ENCODE measurements at regions not wholly inside any gene's neighbourhood (a gene's known extent, or its start where the extent isn't known, plus 50 kb on each side); places are given as distances from the start of the nearest gene placed in this dataset.

DNA sequence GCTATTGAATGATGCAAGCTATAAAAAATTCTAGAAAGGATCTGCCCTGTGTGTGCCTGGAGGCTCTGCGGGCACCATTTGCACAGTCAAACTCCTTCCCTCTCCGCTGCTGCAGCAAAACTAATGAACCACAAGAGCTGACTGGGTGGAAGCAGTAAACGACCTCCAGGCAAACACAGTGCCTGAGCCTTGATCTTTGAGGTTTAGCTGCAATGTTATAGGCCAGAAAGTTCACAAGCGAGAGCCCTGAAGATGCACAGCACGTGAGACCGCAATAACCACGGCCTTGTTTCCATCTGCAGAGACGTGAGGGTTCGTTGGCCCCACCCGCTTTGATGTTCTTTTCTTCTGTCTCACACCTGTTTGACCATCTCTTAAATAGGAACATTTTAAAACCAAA is 69.2 kb upstream of the S1PR3 start:
- TF ChIP-seq POU2F2 (IDR thresholded peaks at IDR 0.05; ENCODE audit: low read depth, low read length), result no peak
- no peak for TF ChIP-seq TAF1 (IDR thresholded peaks at IDR 0.05; ENCODE audit: low read depth, low read length)
- no peak for TF ChIP-seq SPI1 (IDR thresholded peaks at IDR 0.05; ENCODE audit: low read depth, low read length)
- no peak for DNase-seq (ENCODE audit: insufficient read length, low spot score)
- no peak for FAIRE-seq

DNA sequence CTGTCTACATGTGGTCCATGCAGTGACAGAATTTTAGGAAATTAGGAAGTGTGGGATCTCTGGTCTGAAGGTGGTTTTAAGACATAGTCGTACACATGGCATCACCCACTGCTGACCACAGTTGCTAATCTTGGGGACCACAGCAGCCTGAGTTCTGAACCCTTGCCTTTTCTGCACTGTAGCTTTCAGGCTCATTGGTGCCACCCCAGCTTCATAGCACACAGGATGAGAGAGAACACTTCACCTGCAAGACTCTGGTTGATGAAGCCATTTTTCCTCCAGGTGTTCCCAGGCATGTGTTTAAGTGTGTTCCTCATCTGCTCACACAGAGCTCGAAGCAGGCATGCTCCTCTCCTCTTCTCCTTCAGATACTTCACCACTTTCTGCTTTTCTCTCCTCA is 68.2 kb upstream of the S1PR3 start:
- TF ChIP-seq POLR2A (IDR thresholded peaks at IDR 0.05; ENCODE audit: low read depth, low read length) (no peak), POLR2AphosphoS5 (IDR thresholded peaks at IDR 0.05; ENCODE audit: low read depth, low read length) (no peak), SPI1 (IDR thresholded peaks at IDR 0.05; ENCODE audit: low read depth, low read length) (no peak), POU2F2 (IDR thresholded peaks at IDR 0.05; ENCODE audit: low read depth, low read length) (no peak), PAX5 (IDR thresholded peaks at IDR 0.05; ENCODE audit: insufficient read depth, low read length, severe bottlenecking) (no peak), TAF1 (IDR thresholded peaks at IDR 0.05; ENCODE audit: low read depth, low read length) (no peak)
- FAIRE-seq (no peak), DNase-seq (ENCODE audit: insufficient read length, low spot score) (no peak)

DNA sequence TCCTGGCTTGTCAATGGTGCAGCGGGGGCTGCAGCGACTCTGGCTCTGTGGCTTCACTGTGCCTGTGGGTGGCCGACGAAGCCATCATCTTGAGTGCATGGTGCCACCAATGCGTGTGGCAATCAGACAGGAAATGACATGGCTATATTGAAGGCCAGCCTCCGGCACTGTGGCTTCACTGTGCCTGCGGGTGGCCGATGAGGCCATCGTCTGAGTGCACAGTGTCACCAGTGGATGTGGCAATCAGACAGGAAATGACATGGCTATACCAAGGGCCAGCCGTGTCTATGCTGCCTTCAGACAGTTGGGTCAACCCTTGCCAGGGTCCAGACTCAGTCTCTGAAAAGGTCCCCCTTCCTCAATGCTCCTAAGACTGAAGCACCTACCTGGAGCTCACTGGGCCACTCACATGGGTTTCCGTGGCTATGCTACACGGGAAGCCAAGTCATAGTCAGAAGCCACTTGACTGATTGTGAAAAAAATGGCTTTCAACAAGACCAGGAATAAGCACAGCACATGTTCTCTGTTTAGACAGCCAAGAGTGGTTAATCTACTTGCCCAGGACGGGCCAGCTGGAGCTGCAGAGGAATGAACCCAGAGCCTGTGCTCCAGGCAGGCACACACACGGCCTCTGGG is 67.5 kb upstream of the S1PR3 start:
- TF ChIP-seq TAF1 (IDR thresholded peaks at IDR 0.05; ENCODE audit: low read depth, low read length) (no peak), SPI1 (IDR thresholded peaks at IDR 0.05; ENCODE audit: low read depth, low read length) (no peak), POU2F2 (IDR thresholded peaks at IDR 0.05; ENCODE audit: low read depth, low read length) (no peak), PAX5 (IDR thresholded peaks at IDR 0.05; ENCODE audit: insufficient read depth, low read length, severe bottlenecking) (no peak), POLR2A (IDR thresholded peaks at IDR 0.05; ENCODE audit: low read depth, low read length) (no peak), POLR2AphosphoS5 (IDR thresholded peaks at IDR 0.05; ENCODE audit: low read depth, low read length) (no peak)
- no peak for FAIRE-seq
- no peak for DNase-seq (ENCODE audit: insufficient read length, low spot score)

DNA sequence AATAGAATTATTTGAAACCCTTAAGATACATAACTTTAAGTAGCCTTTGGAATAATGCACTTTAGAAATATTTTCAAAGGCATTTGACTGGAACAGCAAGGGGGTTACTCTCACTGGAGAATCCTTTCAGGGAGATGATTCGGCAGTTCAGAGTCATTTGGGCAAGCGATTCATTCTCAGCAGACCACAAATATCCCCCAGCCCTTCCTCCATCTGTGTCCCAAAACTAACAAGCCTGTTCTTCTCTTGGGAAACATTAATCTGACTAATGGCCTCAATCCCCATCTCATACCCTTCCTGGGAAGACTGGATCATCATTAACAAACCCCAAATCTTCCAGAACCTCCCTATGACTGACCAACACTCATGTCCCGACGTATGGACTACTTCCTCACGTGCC is 65.8 kb upstream of the S1PR3 start:
- TF ChIP-seq SPI1 (IDR thresholded peaks at IDR 0.05; ENCODE audit: low read depth, low read length) (no peak), PAX5 (IDR thresholded peaks at IDR 0.05; ENCODE audit: insufficient read depth, low read length, severe bottlenecking) (no peak), POU2F2 (IDR thresholded peaks at IDR 0.05; ENCODE audit: low read depth, low read length) (no peak), TAF1 (IDR thresholded peaks at IDR 0.05; ENCODE audit: low read depth, low read length) (no peak), POLR2AphosphoS5 (IDR thresholded peaks at IDR 0.05; ENCODE audit: low read depth, low read length) (no peak), POLR2A (IDR thresholded peaks at IDR 0.05; ENCODE audit: low read depth, low read length) (no peak)
- FAIRE-seq (no peak), DNase-seq (ENCODE audit: insufficient read length, low spot score) (no peak)

DNA sequence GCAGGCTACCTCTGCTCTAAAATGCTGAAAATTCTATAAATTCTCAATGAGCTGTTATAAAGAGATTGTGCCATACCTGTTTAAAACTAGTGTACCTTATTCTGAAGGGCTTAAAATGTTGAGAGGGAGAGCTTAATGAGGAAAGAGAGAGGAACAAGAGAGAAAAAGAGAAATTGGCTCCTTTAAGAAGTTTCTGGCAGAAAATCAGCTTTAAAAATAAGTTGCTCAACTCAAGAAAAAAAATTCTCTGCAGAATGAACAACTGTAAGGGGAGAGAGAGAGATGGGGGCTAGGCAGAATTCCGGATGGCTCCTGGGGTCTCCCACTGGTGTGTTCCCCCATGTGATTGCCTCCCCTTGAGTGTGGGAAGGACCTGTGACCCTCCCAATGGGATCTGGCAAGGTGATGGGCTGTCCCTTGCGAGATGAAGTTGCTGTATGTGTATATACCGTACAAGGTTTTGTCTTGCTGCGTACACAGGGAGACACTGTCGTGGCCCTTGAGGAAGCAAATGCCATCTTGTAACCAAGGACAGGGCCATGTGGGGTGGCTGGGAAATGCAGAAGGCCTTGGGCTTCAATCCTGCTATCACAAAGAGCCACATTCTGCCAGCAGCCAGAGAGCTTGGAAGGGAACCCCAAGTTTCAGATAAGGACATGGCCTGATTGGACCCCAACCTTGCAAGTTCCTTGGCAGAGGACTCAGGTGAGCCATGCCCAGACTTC is 64.3 kb upstream of the S1PR3 start:
- FAIRE-seq (no peak), DNase-seq (ENCODE audit: insufficient read length, low spot score) (no peak)
- TF ChIP-seq POU2F2 (IDR thresholded peaks at IDR 0.05; ENCODE audit: low read depth, low read length) (no peak), POLR2AphosphoS5 (IDR thresholded peaks at IDR 0.05; ENCODE audit: low read depth, low read length) (no peak), PAX5 (IDR thresholded peaks at IDR 0.05; ENCODE audit: insufficient read depth, low read length, severe bottlenecking) (no peak), POLR2A (IDR thresholded peaks at IDR 0.05; ENCODE audit: low read depth, low read length) (no peak), SPI1 (IDR thresholded peaks at IDR 0.05; ENCODE audit: low read depth, low read length) (no peak), TAF1 (IDR thresholded peaks at IDR 0.05; ENCODE audit: low read depth, low read length) (no peak)

DNA sequence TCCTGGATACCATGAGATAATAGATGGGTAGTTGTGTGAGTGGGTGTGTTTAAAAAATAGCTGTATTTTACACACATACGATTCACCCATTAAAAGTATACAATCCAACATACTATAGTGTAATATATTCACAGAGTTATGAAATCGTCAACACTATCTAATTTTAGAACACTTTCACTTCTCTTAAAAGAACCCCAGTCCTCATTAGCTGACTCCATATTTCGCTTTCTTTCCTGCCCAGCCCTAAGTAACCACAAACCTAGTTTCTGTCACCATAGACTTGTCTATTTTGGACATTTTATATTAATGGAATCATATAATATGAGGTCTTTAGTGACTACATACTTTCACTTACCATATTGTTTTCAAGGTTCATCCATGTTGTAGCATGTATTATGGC is 63.8 kb upstream of the S1PR3 start:
- TF ChIP-seq POU2F2 (IDR thresholded peaks at IDR 0.05; ENCODE audit: low read depth, low read length) (no peak), SPI1 (IDR thresholded peaks at IDR 0.05; ENCODE audit: low read depth, low read length) (peak; percentile 75)
- DNase-seq (ENCODE audit: insufficient read length, low spot score), result peak; percentile 25
- no peak for FAIRE-seq

DNA sequence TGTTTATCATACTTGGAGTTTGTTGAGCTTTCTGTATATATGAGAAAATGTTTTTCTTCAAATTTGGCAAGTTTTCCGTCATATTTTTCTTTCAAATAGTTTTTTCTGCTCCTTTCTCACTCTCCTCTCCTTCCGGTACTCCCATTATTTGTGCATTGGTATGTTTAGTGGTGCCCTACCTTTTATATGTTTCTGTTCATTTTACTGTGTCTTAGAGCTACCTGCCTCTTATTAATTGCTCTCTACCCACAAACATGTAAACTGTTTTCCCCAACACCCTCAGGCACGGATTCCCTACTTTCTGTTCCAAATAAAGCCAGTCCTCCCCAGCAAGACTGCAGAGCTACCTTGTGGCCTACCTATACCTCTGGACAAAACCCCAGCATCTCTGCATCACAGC is 60.6 kb upstream of the S1PR3 start:
- FAIRE-seq (no peak), DNase-seq (ENCODE audit: insufficient read length, low spot score) (no peak)
- TF ChIP-seq PAX5 (IDR thresholded peaks at IDR 0.05; ENCODE audit: insufficient read depth, low read length, severe bottlenecking), result no peak
- TF ChIP-seq POU2F2 (IDR thresholded peaks at IDR 0.05; ENCODE audit: low read depth, low read length), result no peak
- TF ChIP-seq TAF1 (IDR thresholded peaks at IDR 0.05; ENCODE audit: low read depth, low read length), result no peak
- no peak for TF ChIP-seq POLR2A (IDR thresholded peaks at IDR 0.05; ENCODE audit: low read depth, low read length)

DNA sequence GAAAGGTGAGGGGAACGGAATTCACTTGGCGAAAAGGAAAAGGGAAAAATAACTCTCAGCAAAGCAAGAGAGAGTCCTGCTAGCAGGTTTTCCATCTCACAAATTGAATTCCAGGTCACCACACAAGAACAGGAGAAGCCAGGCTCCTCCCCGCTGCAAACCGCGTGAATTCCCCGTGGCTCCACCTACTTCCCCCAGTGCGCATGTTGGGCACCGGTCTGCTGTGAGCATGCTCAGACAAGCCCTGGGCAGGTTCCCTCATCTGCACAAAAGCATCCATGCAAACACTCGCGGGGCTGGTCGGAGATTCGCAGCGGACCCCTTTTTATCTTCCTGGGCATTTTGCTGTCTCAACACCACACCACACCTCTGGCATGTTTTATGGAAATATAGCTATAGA is 58.5 kb upstream of the S1PR3 start:
- FAIRE-seq (no peak), DNase-seq (ENCODE audit: insufficient read length, low spot score) (no peak)
- TF ChIP-seq SPI1 (IDR thresholded peaks at IDR 0.05; ENCODE audit: low read depth, low read length), result no peak

DNA sequence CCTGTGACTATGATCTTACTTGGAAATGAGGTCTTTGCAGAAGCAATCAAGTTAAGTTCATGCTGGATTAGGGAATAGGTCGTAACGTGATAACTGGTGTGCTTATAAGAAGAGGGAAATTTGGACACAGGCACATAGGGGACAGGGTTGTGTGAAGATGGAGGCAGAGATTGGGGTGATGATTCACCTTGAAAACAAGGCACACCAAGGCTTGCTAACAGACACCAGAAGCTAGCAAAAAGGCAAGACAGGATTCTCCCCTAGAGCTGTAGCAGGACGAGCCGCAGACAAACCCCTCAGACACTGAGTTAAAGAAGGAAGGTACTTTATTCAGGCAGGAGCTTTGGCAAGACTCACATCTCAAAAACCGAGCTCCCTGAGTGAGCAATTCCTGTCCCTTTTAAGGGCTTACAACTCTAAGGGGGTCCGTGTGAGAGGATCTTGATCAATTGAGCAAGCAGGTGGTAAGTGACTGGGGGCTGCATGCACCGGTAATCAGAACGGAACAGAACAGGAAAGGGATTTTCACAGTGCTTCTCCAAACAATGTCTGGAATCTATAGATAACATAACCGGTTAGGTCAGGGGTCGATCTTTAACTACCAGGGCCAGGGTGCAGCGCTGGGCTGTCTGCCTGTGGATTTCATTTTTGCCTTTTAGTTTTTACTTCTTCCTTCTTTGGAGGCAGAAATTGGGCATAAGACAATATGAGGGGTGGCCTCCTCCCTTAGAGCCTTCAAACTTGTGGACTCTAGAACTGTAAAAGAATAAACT is 57.5 kb upstream of the S1PR3 start:
- FAIRE-seq (no peak), DNase-seq (ENCODE audit: insufficient read length, low spot score) (no peak)
- TF ChIP-seq POLR2A (IDR thresholded peaks at IDR 0.05; ENCODE audit: low read depth, low read length), result no peak
- TF ChIP-seq SPI1 (IDR thresholded peaks at IDR 0.05; ENCODE audit: low read depth, low read length), result no peak
- no peak for TF ChIP-seq PAX5 (IDR thresholded peaks at IDR 0.05; ENCODE audit: insufficient read depth, low read length, severe bottlenecking)
- no peak for TF ChIP-seq POLR2AphosphoS5 (IDR thresholded peaks at IDR 0.05; ENCODE audit: low read depth, low read length)
- TF ChIP-seq TAF1 (IDR thresholded peaks at IDR 0.05; ENCODE audit: low read depth, low read length), result no peak
- TF ChIP-seq POU2F2 (IDR thresholded peaks at IDR 0.05; ENCODE audit: low read depth, low read length), result no peak

All from GM12891 (cell line).